ENCODE measurements at regions not wholly inside any gene's neighbourhood (a gene's known extent, or its start where the extent isn't known, plus 50 kb on each side); places are given as distances from the start of the nearest gene placed in this dataset.

DNA sequence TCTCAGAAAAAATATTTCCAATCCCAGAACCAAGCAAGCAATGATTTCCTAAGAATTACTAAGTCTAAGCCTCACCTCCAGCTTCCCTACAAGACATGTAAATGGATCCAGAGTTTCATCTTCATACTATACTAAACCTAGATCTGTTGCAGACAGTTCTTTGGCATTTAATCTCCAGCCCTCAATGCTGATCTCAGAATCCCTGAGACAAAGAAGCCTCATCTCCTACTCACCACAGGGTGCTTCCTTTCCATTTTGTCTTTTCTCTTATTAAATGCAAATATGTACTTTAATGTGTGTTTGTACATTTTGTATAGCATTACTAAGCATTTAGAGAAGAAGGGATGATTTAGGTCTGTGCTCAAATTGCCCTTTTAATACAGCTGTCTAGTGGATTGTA lies 954.9 kb downstream of the TDRD15 start (continued):
- TF ChIP-seq, protein P1, sequence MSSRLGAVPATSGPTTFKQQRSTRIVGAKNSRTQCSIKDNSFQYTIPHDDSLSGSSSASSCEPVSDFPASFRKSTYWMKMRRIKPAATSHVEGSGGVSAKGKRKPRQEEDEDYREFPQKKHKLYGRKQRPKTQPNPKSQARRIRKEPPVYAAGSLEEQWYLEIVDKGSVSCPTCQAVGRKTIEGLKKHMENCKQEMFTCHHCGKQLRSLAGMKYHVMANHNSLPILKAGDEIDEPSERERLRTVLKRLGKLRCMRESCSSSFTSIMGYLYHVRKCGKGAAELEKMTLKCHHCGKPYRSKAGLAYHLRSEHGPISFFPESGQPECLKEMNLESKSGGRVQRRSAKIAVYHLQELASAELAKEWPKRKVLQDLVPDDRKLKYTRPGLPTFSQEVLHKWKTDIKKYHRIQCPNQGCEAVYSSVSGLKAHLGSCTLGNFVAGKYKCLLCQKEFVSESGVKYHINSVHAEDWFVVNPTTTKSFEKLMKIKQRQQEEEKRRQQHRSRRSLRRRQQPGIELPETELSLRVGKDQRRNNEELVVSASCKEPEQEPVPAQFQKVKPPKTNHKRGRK (CRISPR knock-in tag; IDR thresholded peaks at IDR 0.05; ENCODE audit: borderline replicate concordance): no peak
- TF ChIP-seq, protein P2, sequence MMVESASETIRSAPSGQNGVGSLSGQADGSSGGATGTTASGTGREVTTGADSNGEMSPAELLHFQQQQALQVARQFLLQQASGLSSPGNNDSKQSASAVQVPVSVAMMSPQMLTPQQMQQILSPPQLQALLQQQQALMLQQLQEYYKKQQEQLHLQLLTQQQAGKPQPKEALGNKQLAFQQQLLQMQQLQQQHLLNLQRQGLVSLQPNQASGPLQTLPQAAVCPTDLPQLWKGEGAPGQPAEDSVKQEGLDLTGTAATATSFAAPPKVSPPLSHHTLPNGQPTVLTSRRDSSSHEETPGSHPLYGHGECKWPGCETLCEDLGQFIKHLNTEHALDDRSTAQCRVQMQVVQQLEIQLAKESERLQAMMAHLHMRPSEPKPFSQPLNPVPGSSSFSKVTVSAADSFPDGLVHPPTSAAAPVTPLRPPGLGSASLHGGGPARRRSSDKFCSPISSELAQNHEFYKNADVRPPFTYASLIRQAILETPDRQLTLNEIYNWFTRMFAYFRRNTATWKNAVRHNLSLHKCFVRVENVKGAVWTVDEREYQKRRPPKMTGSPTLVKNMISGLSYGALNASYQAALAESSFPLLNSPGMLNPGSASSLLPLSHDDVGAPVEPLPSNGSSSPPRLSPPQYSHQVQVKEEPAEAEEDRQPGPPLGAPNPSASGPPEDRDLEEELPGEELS (CRISPR knock-in tag; IDR thresholded peaks at IDR 0.05): no peak
- TF ChIP-seq, protein P3, sequence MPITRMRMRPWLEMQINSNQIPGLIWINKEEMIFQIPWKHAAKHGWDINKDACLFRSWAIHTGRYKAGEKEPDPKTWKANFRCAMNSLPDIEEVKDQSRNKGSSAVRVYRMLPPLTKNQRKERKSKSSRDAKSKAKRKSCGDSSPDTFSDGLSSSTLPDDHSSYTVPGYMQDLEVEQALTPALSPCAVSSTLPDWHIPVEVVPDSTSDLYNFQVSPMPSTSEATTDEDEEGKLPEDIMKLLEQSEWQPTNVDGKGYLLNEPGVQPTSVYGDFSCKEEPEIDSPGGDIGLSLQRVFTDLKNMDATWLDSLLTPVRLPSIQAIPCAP (CRISPR knock-in tag; IDR thresholded peaks at IDR 0.05): no peak
- no peak for TF ChIP-seq GTF2I (CRISPR knock-in tag; conservative IDR thresholded peaks at IDR 0.05)
- TF ChIP-seq ZNF423 (CRISPR knock-in tag; IDR thresholded peaks at IDR 0.05): no peak
- no peak for TF ChIP-seq ZNF232 (CRISPR knock-in tag; IDR thresholded peaks at IDR 0.05)
- no peak for TF ChIP-seq ZNF219 (CRISPR knock-in tag; IDR thresholded peaks at IDR 0.05; ENCODE audit: borderline replicate concordance)
- TF ChIP-seq, protein P4, sequence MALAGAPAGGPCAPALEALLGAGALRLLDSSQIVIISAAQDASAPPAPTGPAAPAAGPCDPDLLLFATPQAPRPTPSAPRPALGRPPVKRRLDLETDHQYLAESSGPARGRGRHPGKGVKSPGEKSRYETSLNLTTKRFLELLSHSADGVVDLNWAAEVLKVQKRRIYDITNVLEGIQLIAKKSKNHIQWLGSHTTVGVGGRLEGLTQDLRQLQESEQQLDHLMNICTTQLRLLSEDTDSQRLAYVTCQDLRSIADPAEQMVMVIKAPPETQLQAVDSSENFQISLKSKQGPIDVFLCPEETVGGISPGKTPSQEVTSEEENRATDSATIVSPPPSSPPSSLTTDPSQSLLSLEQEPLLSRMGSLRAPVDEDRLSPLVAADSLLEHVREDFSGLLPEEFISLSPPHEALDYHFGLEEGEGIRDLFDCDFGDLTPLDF (CRISPR knock-in tag; IDR thresholded peaks at IDR 0.05): no peak

DNA sequence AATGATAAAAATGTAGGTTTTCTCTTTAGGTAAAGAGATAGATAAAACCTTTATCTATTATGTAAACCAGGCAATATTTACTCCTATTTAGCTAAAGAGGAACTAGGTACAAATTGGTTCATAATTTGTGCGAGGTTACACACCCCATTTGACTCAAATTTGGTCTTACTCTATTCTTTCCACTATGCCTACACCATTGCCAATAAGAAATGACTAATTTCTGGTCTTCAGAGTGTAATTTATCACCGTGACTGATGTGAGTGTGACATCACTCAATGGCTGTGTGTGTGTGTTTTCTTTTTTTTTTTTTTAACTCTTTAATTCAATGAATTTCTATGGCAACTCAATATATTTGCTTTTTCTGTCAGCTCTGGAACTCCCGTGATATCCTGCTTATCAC lies 955.8 kb downstream of the TDRD15 start:
- ChIA-PET POLR2A (no interaction called here), CTCF (no interaction called here)
- Mint-ChIP-seq H3K36me3 (no peaks in the 10 kb centered on the region), H3K27me3 (ENCODE audit: low read depth) (no peaks in the 10 kb centered on the region), H3K9me3 (no peaks in the 10 kb centered on the region), H3K27ac (no peak overlapping the region), H3K4me3 (no peak overlapping the region), H3K4me1 (peaks cover 11% of the 10 kb centered on the region)
- no peak for TF ChIP-seq HMGA2 (CRISPR knock-in tag; IDR thresholded peaks at IDR 0.05)
- no peak for TF ChIP-seq TEAD4 (CRISPR knock-in tag; IDR thresholded peaks at IDR 0.05)
- no peak for TF ChIP-seq RORB (CRISPR knock-in tag; IDR thresholded peaks at IDR 0.05)
- TF ChIP-seq ZNF671 (CRISPR knock-in tag; IDR thresholded peaks at IDR 0.05): no peak
- TF ChIP-seq MXD4 (CRISPR knock-in tag; IDR thresholded peaks at IDR 0.05; ENCODE audit: borderline replicate concordance): no peak
- TF ChIP-seq ESRRA (CRISPR knock-in tag; IDR thresholded peaks at IDR 0.05; ENCODE audit: borderline replicate concordance): no peak
- TF ChIP-seq, protein P5, sequence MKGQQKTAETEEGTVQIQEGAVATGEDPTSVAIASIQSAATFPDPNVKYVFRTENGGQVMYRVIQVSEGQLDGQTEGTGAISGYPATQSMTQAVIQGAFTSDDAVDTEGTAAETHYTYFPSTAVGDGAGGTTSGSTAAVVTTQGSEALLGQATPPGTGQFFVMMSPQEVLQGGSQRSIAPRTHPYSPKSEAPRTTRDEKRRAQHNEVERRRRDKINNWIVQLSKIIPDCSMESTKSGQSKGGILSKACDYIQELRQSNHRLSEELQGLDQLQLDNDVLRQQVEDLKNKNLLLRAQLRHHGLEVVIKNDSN (CRISPR knock-in tag; IDR thresholded peaks at IDR 0.05): no peak
- TF ChIP-seq CBFB (CRISPR knock-in tag; IDR thresholded peaks at IDR 0.05; ENCODE audit: low read depth): no peak
- TF ChIP-seq, protein P3 (CRISPR knock-in tag; IDR thresholded peaks at IDR 0.05): no peak
- DNase-seq (ENCODE audit: low spot score): no peak
- no peak for ATAC-seq

DNA sequence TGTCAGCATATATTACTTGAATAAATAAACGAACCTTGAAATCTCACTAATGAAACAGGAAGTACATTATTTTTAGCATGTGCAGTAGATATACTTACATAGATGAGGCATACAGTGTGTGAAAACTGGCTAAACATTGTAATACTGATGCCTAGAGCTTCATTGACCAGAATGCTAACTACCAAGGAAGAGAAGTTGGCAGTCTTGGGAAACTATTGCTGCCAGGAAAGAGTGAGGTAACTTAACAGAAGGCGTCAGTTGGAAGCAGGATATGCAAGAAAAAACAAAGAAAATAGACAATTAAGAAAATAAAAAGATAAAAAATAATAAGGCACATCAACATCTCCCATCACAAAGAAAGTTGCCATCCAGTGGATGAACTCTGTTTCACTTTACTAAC lies 963.0 kb downstream of the TDRD15 start:
- Mint-ChIP-seq H3K4me3 (no peak overlapping the region), H3K27ac (no peak overlapping the region), H3K36me3 (no peaks in the 10 kb centered on the region), H3K9me3 (peaks cover 13% of the 10 kb centered on the region), H3K27me3 (ENCODE audit: low read depth) (no peaks in the 10 kb centered on the region), H3K4me1 (no peaks in the 10 kb centered on the region)
- DNase-seq (ENCODE audit: low spot score) (no peak), ATAC-seq (no peak)
- CTCF ChIA-PET: no interaction called here
- POLR2A ChIA-PET: no interaction called here
- no peak for TF ChIP-seq ETV6 (CRISPR knock-in tag; IDR thresholded peaks at IDR 0.05)
- TF ChIP-seq, protein P6, sequence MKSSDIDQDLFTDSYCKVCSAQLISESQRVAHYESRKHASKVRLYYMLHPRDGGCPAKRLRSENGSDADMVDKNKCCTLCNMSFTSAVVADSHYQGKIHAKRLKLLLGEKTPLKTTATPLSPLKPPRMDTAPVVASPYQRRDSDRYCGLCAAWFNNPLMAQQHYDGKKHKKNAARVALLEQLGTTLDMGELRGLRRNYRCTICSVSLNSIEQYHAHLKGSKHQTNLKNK (CRISPR knock-in tag; IDR thresholded peaks at IDR 0.05): no peak
- TF ChIP-seq GABPB1 (CRISPR knock-in tag; IDR thresholded peaks at IDR 0.05): no peak
- TF ChIP-seq FOXJ3 (CRISPR knock-in tag; IDR thresholded peaks at IDR 0.05; ENCODE audit: borderline replicate concordance): no peak
- TF ChIP-seq ESRRA (CRISPR knock-in tag; IDR thresholded peaks at IDR 0.05; ENCODE audit: borderline replicate concordance): no peak
- no peak for TF ChIP-seq HMGA2 (CRISPR knock-in tag; IDR thresholded peaks at IDR 0.05)
- TF ChIP-seq, protein P3 (CRISPR knock-in tag; IDR thresholded peaks at IDR 0.05): no peak
- TF ChIP-seq, protein P7, sequence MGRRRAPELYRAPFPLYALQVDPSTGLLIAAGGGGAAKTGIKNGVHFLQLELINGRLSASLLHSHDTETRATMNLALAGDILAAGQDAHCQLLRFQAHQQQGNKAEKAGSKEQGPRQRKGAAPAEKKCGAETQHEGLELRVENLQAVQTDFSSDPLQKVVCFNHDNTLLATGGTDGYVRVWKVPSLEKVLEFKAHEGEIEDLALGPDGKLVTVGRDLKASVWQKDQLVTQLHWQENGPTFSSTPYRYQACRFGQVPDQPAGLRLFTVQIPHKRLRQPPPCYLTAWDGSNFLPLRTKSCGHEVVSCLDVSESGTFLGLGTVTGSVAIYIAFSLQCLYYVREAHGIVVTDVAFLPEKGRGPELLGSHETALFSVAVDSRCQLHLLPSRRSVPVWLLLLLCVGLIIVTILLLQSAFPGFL (CRISPR knock-in tag; IDR thresholded peaks at IDR 0.05; ENCODE audit: borderline replicate concordance): no peak
- no peak for TF ChIP-seq SP1 (CRISPR knock-in tag; conservative IDR thresholded peaks at IDR 0.05)
- TF ChIP-seq, protein P8, sequence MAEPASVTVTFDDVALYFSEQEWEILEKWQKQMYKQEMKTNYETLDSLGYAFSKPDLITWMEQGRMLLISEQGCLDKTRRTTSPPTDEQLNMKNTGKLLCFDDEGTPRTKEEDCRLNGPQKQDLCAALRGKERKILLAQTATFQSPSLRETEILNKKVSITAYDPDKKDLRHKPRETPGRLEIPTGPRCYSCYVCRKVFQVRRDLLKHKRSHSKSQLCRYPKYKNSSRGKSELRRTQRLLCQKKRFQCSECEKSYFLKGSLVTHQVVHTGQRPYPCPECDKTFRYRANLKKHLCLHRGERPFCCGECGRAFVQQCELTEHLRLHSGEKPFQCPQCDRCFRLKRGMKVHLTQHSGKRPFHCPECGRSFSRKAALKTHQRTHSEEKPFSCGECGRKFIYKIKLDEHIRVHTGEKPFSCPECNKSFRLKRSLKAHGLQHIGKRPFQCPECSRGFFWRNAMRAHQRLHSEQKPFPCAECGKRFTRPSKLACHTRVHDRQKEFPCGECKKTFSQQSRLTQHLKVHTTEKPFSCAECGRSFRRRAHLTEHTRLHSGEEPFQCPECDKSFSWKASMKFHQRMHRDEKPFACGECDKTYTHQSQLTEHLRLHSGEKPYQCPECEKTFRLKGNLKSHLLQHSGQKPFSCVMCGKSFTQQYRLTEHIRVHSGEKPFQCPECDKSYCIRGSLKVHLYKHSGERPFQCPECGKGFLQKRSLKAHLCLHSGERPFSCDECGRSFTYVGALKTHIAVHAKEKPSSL (CRISPR knock-in tag; conservative IDR thresholded peaks at IDR 0.05): no peak

Measured in WTC11 (cell line).